GM19324 (cell line): ENCODE measurements at regions not wholly inside any gene's neighbourhood (a gene's known extent, or its start where the extent isn't known, plus 50 kb on each side); places are given as distances from the start of the nearest gene placed in this dataset.

ENCODE experiments used
- ATAC-seq: cut with Tn5 transposase; IDR thresholded peaks from one replicate; pipeline ENCODE4 v1.9.1; 2021; ENCODE audit warnings: mild to moderate bottlenecking, moderate library complexity; ENCODE audit not compliant: unreplicated experiment, low FRiP score

GRCh38 chr7:21198921-21199320 lies 229.0 kb upstream of the SP4 start:
- ATAC-seq, result no peak

GRCh38 chr7:21200503-21200902 lies 227.4 kb upstream of the SP4 start:
- ATAC-seq, result no peak

GRCh38 chr7:21214657-21215056 lies 213.2 kb upstream of the SP4 start:
- no peak for ATAC-seq

- ATAC-seq, result no peak
These were observed 212.6 kb upstream of the SP4 start for GRCh38 chr7:21215307-21215706.

GRCh38 chr7:21217365-21217764 lies 210.5 kb upstream of the SP4 start:
- no peak for ATAC-seq

- ATAC-seq, result no peak
These were observed 209.7 kb upstream of the SP4 start for GRCh38 chr7:21218155-21218554.

GRCh38 chr7:21221130-21221529 lies 206.8 kb upstream of the SP4 start:
- no peak for ATAC-seq

- ATAC-seq, result no peak
These were observed 189.3 kb upstream of the SP4 start for GRCh38 chr7:21238400-21239116.

GRCh38 chr7:21243265-21243664 lies 184.6 kb upstream of the SP4 start:
- no peak for ATAC-seq

- ATAC-seq, result no peak
These were observed 176.6 kb upstream of the SP4 start for GRCh38 chr7:21251151-21251800.

GRCh38 chr7:21253740-21254687 lies 173.9 kb upstream of the SP4 start:
- no peak for ATAC-seq

- ATAC-seq, result no peak
These were observed 171.5 kb upstream of the SP4 start for GRCh38 chr7:21256310-21256877.

GRCh38 chr7:21260939-21261338 lies 166.9 kb upstream of the SP4 start:
- ATAC-seq, result no peak

GRCh38 chr7:21261627-21262594 lies 166.0 kb upstream of the SP4 start:
- no peak for ATAC-seq

- no peak for ATAC-seq
These were observed 158.9 kb upstream of the SP4 start for GRCh38 chr7:21269021-21269420.

GRCh38 chr7:21276471-21277035 lies 151.3 kb upstream of the SP4 start:
- no peak for ATAC-seq

GRCh38 chr7:21278944-21279343 lies 148.9 kb upstream of the SP4 start:
- ATAC-seq, result no peak

- no peak for ATAC-seq
These were observed 146.7 kb upstream of the SP4 start for GRCh38 chr7:21281193-21281592.

GRCh38 chr7:21293771-21294170 lies 134.1 kb upstream of the SP4 start:
- no peak for ATAC-seq
